RKO (cell line): ENCODE measurements at regions not wholly inside any gene's neighbourhood (a gene's known extent, or its start where the extent isn't known, plus 50 kb on each side); places are given as distances from the start of the nearest gene placed in this dataset.
A peak's percentile ranks its signal among the peaks of the same experiment; 100 is the strongest.
"Not testable (repeated sequence)": the region's sequence is repeated elsewhere in the genome, so short reads cannot be mapped to it uniquely, and the experiment has no call there.

Experiments
- DNase-seq: peaks from one replicate; pipeline ENCODE4 v3.0.0-alpha.2; 2016; ENCODE audit warnings: low spot score

DNA sequence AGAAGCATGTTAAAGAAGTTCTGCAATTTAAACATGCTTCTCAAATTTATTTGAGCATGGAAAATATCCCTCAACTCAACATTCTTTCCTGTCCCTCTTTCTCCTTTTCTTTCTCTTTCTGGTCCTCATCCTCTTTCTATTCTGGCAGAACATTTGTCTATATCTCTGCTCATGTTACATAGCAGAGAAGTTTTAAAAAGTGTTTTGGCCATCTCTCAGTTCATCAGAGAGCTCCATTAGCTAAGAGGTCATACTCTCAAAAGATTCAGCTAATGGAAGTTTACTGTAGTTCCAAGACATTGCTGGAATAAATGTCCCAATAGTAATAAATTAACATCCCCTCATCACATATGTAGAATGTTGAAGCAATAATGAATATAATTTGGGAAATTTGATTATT lies 53.5 kb downstream of the XCL2 start:
- no peak for DNase-seq

DNA sequence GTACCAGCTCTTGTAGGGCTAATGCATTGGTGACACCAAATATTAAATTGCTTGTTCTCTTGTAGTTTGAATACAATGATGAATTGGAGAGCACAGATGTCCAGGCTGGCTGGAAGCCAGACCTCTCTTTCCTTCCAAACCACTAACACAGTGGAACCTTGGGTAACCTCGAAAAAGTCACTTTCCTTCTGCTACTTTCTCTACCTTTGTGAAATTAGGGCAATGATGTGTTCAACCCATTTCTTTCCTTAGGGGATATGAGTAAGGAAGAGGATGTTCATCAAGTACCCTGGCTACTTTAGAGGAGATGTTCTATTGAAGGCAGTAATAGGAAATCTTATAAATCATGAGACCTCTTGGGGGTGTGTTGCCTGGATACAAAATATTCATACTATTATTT lies 55.7 kb downstream of the XCL2 start:
- no peak for DNase-seq

DNA sequence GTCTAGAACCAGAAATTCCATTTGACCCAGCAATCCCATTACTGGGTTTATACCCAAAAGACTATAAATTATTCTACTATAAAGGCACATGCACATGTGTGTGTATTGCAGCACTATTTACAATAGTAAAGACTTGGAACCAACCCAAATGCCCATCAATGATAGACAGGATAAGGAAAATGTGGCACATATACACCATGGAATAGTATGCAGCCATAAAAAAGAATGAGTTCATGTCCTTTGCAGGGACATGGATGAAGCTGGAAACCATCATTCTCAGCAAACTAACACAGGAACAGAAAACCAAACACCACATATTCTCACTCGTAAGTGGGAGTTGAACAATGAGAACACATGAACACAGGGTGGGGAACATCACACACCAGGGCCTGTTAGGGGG lies 57.0 kb downstream of the XCL2 start:
- DNase-seq: not testable (repeated sequence)

DNA sequence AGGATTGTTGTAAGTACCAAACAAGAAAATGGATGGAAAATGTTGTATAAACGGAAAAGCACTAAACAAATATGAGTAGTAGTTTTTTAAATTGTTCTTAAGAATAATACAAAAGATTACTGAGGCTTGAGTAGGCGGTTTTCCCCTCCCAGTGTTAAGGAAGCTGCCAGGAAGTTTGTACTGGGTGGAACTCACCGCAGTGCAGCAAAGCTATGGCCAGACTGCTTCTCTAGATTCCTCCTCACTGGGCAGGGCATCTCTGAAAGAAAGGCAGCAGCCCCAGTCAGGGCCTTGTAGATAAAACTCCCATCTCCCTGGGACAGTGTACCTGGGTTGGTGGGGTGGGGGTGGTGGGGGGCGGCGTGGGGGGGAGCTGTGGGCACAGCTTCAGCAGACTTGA lies 58.7 kb downstream of the XCL2 start:
- no peak for DNase-seq

DNA sequence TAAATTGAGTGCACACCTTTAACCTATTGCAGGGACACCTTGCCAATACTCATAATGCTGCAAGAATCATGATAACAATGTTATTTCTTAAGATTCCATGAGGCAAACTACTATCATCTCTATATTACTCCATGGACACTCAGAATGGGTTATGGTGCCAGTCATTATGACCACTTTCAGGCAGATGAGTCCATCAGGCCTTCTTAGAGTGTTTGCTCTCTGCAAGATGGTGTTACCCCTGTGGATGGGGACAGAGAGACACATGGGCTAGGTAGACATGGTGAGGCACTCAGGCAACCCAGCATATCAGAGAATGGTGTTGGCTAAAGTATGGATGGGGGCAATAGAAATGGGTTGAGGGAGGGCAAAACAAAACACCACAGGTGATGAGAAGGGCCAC lies 59.7 kb downstream of the XCL2 start:
- no peak for DNase-seq

DNA sequence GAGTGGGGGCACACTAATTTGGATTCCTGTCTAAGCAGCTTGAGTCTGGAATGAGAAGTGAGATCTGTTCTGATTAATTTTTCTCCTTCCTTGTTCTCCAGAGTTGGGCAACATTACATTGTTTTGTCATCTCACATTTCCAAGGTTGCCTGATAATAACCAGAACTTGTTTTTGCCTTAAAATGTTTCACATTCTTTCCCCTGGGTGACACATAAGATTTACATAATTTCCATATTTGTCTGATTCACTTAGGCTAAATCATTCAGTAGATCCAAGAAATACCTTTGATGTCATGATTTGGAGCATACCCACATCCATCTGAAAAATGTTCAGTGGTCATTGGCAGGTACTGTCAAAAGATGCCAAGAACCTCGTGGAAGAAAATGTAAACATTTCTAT lies 60.3 kb downstream of the XCL2 start:
- DNase-seq: no peak

DNA sequence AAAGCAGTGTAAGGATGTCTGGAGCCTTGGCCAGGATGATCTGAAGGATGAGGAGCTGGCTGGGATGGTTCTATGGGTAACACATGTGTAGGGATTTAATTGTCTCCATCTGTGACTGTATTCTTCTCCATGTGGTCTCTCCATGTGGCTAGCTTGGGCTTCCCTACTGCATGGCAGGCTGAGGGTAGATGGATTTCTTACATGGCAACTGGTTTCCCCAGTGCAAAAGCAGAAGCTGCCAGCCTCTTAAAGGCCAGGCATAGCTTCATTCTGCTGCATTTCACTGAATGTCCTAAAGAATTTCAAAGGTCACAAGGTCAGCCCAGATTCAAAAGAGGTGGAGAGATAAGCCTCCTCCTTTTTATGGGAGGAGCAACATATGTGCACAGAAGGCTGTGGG lies 61.7 kb downstream of the XCL2 start:
- DNase-seq: no peak

DNA sequence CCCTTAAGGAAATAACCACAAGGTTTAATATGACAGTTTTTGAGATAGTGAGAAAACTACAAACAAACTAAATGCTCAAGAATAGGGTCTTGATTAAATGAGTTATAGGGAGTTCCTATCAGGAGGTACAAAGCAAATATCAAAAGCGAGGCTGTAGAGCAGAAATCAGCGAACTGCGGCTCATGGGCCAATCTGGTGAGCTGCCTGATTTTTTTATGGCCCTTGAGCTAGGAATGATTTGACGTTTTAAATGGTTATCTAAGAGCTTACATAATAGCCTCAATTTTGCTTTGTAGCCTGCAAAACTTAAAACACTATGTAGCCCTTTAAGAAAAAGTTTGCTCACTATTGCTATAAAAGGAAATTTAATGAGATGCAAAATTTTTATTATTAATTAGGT lies 62.2 kb downstream of the XCL2 start:
- no peak for DNase-seq

DNA sequence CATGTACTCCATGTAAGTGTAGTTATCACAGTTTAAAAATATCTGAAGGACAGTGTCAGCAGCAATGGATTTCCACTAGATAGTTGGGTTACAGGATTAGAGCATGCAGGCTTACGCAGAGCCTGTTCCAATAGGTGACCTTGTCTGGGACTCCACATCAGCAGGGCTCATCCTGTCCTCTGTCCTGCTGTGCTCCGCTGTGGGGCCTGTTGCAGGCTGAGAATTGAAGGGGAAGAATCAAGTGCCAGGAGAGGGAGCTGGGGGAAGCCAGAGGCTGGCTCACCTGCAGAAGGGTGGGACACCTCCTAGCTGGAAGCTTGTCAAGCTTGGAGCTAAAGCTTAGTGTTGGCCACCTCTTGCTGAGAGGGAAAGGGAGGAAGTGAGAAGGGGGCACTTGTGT lies 62.8 kb downstream of the XCL2 start:
- DNase-seq: no peak

DNA sequence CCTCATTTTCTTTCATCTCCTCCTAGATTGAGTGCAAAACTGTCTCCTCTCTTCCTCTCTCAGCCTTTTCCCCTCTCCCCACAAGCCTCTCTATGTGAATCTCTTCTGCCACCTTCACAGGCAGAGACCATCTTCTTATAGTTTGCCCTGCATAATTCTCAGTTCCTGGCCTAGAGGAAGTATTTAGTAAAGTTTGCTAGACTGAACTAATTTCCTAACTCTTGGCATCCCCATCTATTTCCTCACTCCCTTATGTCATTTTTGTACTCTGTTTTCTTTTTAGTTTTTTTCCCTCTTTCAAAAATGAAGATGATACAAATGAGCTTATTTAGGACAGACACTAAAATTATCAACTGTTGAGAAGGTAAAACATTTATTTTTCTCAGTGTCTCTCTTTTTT lies 66.0 kb downstream of the XCL2 start:
- no peak for DNase-seq

DNA sequence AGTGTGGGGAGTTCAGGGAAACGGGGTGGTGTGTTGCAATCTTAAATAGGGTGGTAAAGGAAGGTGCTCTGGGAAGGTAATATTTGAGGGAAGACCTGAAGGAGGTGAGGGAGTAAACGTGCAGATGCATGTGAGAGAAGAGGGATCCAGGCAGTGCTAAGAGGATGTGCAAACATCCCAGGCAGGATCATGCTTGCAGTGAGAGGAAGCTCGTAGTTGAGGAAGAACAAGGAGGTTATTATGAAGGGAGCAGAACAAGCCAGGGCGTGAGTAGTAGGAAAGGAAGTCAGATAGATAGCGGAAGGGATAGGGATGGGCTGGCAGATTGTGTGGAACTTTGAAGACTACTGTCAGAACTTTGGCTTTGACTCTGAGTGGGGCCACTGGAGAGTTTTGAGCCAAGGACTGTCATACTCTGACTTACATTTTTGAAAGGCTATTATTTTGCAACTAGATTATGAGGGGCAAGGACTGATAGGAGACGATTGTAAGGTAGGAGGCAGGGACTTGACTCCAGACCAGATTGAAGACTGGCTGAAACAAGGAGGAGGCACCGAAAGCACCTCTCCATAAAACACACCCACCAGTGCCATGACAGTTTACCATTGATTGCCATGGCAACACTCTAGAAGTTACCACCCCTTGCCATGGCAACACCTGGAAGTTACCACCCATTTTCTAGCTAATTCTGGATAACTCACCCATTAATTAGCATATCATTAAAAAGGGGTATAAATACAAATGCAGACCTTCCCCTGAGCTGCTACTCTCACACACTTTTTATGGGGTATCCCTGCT lies 67.0 kb downstream of the XCL2 start:
- no peak for DNase-seq

DNA sequence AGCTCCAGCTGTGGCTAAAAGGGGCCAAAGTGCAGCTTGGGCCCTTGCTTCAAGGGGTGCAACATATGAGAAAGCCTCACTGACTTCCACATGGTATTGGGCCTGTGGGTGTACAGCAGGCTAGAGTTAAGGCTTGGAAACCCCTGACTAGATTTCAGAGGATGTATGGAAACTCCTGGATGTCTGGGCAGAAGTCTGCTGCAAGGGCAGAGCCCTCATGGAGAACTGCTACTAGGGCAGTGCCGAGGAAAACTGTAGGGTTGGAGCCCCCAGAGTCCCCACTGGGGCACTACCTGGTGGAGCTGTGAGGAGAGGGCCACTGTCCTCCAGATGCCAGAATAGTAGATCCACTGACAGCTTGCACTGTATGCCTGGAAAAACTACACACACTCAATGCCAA lies 69.5 kb downstream of the XCL2 start:
- DNase-seq: no peak

DNA sequence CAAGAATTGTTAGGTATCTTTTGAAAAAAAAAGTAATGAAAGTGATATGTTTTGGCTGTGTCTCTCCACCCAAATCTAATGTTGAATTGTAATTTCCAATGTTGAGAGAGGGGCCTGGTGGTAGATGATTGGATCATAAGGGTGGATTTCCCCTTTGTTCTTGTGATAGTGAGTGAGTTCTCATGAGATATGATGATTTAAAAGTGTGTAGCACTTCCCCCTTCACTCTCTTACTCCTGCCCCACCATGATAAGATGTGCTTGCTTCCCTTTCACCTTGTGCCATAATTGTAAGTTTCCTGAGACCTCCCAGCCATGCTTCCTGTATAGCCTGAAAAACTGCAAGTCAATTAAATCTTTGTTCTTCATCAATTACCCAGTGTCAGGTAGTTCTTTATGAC lies 70.7 kb downstream of the XCL2 start:
- no peak for DNase-seq

DNA sequence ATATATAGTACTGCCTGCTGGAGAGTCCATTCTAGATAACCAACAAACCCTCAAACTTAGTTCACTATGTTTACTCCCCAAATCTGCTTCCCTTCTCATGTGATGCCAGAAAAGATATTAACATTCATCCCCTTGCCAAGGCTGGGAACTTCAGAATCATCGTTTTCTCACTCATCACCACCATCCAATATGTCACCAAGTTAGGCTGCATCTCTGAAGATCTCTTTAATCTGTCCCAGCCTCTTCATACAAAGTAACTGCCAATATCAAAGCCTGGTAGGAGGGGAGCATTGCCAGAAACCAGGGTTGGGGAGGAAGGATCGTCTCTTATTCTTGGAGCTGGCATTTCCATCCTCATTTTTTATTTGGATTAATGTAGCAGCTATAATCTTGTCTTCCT lies 71.6 kb downstream of the XCL2 start:
- DNase-seq: no peak

DNA sequence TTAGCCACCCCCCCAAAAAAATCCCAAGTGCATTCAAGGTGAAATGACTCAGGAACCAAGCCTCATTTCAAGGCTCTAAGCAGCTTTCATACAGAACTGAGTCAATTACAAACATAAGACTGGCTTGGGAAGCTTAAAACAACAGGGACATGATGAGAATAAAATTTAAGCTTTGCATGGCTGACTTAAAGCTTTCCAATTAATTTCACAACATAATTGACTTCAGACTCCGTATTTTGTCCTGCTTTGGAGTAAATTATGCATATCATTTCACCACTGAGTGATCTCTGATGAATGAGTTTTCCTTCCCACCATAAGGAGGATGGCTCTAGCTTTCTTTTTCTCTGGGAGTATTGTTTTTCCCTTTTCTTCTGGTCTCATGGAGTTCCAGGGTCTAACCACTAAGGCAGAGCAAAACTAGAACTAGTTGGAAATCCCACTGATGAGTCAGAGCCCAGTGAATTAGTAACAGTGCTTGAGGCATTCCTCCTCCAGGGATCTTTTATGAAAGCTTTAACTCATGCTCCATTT lies 72.8 kb downstream of the XCL2 start:
- peak; percentile 75 for DNase-seq

DNA sequence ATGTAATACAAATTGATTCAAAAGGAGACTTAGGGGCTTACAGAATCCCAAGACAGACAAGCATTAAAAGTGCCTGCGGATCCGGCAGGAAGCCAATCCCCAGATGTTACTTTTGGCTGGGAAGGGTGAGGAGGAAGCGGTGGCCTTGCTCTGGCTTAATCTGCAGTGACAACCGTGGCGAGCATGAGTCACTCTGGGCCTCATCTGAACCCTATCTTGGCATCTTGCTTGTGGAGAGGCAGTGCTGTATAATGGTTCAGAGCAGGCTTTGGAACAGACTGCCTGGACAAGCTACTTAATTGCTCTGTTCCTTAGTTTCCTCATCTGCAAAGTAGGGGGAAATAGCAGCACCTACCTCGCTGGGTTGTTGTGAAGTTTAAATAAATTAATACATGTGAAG lies 74.1 kb downstream of the XCL2 start:
- no peak for DNase-seq

DNA sequence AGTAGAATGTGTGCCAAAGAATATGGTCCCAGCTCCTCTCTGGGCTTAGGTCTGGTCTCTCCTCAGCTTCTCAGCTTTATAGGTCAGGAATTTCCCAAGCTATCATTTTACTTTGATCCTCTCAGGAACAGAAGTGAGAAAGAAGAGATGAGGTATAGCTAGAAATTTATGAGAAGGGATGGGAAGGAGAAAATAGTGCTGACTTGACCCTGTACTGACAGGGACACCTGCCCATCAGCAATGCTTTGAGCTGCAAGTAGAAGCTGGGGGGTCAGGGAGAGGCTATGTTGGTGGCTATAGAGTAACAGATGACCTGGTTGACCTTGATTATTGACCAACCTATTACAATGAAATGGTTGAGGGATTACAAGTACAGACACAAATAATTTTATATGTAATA lies 75.0 kb downstream of the XCL2 start:
- DNase-seq: no peak

DNA sequence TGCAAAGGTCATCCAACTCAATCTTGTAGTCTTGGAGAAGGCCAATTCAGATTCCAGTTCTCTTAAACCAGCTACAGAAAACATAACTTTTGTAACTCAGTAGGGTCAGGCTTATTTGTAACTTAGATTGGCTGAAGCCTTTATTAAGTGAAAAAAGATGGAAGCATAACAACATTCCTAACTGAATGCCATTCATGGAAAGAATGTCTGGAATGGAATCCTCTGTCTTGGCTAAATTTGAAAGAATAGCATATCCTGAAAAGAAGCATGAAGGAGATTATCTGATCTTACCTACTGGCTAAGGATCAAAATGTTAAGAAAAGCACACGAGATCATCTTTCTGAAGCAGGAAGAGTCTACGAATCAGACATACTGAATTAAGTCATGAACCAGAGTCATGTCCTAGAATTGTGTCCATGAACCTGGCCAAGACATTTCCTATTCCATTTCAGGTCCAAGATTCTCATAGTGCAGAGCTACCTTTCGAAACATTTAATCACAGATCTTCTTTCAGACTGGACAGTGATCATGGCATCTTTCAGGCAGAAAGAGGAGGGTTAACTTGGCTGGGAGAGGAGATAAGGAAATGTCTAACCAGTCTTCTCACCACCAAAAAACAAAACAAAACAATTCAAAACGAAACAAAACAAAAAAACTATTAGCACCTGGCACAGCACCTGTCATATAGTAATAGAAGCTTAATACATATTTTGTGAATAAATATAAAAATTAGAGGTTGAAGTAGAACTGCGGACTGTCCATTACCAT lies 75.6 kb downstream of the XCL2 start:
- no peak for DNase-seq

DNA sequence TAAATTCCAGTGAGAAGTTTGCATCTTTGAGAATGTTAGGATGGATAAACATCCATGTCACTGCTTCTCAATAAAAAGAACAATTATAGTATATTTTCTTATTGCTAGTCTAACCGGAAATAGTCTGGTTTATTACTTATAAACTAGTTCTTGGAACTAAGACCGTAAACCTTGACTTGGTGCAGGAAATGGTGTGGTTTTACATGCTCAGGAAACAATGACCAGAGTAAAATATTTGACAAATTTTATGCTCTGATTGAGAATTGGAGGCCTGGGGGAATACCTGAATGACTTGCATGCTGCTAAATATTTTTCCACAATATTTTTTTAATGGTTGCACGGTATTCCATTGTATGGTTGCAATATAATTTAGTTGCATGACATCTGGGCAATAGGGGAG lies 76.3 kb downstream of the XCL2 start:
- DNase-seq: no peak

DNA sequence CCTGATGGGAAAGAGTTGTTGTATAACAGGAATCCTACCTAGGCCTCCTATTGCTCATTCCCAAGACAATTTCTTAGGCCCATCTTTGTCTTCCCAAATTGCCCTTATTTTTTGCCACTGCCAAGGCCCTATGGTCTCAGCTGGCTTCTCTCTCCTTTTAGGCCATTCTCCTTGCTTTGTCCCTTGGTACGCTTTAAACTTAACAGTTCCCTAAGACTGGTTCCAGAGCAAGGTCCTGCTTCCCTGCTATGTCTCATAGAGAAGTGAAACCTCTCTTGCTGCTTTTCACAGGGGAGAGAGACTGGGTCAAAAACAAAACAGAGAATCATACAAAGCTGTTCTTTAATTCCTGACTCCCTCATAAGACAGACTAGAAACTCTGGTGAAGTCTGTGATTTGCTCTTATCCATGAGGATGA lies 77.1 kb downstream of the XCL2 start:
- DNase-seq: no peak

DNA sequence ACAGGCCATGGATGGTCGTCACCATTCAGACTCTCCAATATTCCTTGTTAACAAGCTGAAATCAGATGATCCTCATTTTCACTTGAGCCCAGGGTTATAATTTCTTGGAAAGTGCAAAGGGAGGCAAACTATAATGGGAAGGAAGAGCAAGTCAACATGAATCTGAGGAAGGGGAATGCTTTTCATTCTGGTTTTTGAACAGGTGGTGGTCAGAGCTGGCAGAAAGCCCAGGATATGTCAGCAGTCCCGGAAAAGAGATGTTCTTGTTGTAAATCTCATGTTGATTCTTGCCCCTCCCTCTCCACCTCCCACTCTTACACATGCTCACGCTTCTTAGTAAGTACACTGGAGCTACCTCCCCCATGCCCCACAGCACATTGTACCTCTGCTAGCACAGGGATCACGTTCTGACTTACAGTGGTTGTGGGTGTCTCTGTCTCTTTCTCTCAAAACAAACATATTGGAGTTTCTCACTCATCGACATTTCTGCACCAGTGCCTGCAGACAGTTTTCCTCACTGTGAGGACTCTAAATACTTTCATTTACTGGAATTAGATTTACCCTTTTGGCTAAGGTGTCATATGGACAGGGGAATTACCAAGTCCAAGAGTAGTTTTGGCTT lies 77.6 kb downstream of the XCL2 start:
- DNase-seq: no peak

DNA sequence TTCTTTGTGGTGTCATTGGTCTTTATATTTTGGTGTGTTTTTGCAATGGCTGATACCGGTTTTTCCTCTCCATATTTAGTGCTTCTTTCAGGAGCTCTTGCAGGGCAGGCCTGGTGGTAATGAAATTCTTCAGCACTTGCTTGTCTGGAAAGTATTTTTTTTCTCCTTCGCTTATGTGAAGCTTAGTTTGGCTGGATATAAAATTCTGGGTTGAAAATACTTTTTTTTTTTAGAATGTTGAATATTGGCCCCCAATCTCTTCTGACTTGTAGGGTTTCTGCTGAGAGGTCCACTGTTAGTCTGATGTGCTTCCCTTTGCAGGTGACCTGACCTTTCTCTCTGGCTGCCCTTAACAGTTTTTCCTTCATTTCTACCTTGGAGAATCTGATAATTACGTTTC lies 82.7 kb downstream of the XCL2 start:
- not testable (repeated sequence) for DNase-seq

DNA sequence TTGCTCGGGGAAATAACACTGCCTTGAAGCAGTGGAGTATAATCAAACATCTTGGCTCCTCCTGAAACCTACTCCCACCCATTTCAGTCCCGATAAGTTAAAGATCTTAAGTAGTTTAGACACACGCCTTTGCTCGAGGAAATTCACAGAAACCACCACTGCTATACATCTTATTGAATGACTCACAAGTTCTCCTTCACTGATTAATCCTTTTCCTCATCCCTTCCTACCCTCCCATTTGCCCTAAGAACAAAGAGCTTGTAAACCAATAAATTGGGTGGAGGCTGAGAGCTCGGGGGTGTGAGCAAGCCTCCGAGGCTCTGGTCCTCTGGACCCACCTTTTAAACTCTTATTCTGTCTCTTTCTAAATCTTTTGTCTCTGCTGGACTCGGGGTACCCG lies 86.5 kb downstream of the XCL2 start:
- DNase-seq: not testable (repeated sequence)
